Naive B cell (primary cell): ENCODE measurements at regions not wholly inside any gene's neighbourhood (a gene's known extent, or its start where the extent isn't known, plus 50 kb on each side); places are given as distances from the start of the nearest gene placed in this dataset.

Experiments used
- ATAC-seq, 2 donors: fragments of 150-1000 bp; cut with Tn5 transposase; 2 replicates each; pipeline ENCODE4 v1.10.0; 2021; ENCODE audit warnings: low read depth in 2 of 2, mild to moderate bottlenecking in 2 of 2, moderate library complexity in 2 of 2
- DNase-seq: peaks from one replicate; pipeline ENCODE4 v3.0.0; 2022
- H3K27ac Mint-ChIP-seq, 6 donors: one replicate each; pipeline ENCODE4 v1.8.0; 2020 to 2022; ENCODE audit warnings: mild to moderate bottlenecking in 6 of 6, mixed read lengths in 6 of 6, moderate library complexity in 5 of 6, inconsistent platforms in 2 of 6
- H3K27me3 Mint-ChIP-seq, 3 donors: one replicate each; pipeline ENCODE4 v1.8.0; 2021 to 2022; ENCODE audit warnings: mixed read lengths in 3 of 3, mild to moderate bottlenecking in 1 of 3
- H3K36me3 Mint-ChIP-seq, 2 donors: one replicate each; pipeline ENCODE4 v1.8.0; 2020 to 2022; ENCODE audit warnings: mixed read lengths in 2 of 2, inconsistent platforms in 1 of 2, mild to moderate bottlenecking in 1 of 2
- H3K4me1 Mint-ChIP-seq, 3 donors: one replicate each; pipeline ENCODE4 v1.8.0; 2020 to 2022; ENCODE audit warnings: mixed read lengths in 3 of 3, inconsistent platforms in 1 of 3, mild to moderate bottlenecking in 1 of 3, moderate library complexity in 1 of 3
- H3K4me3 Mint-ChIP-seq, 8 donors: one replicate each; pipeline ENCODE4 v1.8.0; 2020 to 2022; ENCODE audit warnings: mild to moderate bottlenecking in 8 of 8, mixed read lengths in 8 of 8, moderate library complexity in 8 of 8, inconsistent platforms in 2 of 8
- H3K9me3 Mint-ChIP-seq, 7 donors: one replicate each; pipeline ENCODE4 v1.8.0; 2020 to 2022; ENCODE audit warnings: mixed read lengths in 7 of 7, mild to moderate bottlenecking in 5 of 7, inconsistent platforms in 2 of 7, moderate library complexity in 1 of 7

GRCh38 chr1:98073823-98074222 lies 153.0 kb upstream of the DPYD start:
- H3K36me3 Mint-ChIP-seq: no peaks in the 10 kb centered on the region
- DNase-seq (no peak), ATAC-seq (no peak)
- peaks cover 0 to 11% (median 4%) of the 10 kb centered on the region in 3 donors for H3K27me3 Mint-ChIP-seq
- H3K4me3 Mint-ChIP-seq: no peak overlapping the region
- H3K9me3 Mint-ChIP-seq: no peaks in the 10 kb centered on the region
- H3K4me1 Mint-ChIP-seq: no peaks in the 10 kb centered on the region
- H3K27ac Mint-ChIP-seq: no peak overlapping the region

DNA sequence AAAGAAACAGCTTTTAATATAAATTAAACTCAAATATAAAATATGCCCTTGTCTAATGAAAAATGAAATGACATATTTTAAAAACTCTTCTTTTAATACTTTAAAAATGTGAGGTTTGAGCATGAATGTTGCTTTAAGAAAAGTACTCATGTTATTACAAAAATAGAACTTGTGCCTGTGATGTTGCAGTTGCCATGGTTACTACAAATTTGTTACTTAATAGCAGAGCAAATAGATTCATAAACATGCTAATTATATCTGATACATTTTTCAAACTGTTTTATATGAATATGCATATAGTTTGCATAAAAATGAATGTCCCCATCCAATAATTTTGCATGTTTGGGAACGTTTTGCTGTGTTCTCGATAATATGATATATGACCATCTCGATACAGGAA lies 152.3 kb upstream of the DPYD start:
- H3K36me3 Mint-ChIP-seq: no peaks in the 10 kb centered on the region
- H3K27me3 Mint-ChIP-seq: peaks cover 0 to 13% (median 4%) of the 10 kb centered on the region in 3 donors
- no peaks in the 10 kb centered on the region for H3K9me3 Mint-ChIP-seq
- H3K27ac Mint-ChIP-seq: no peak overlapping the region
- DNase-seq (no peak), ATAC-seq (no peak)
- H3K4me3 Mint-ChIP-seq: no peak overlapping the region
- no peaks in the 10 kb centered on the region for H3K4me1 Mint-ChIP-seq

DNA sequence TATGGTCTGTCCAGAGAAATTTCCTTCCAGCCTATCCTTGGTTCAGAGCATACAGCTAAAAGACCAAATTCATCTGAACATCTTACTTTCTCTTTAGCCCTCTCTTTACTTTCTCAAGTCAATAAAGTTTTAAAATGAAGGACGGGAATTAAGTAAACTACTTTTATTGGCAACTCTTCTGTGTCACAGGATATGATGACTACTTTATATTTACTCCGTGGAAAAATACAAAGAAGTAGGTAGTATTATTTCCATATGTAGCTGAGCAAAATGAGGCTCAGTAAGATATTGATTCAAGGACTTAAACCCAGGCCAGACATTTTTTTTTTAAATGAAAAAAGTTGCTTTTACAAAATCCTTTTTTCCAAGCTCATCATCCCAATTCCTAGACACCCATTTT lies 151.2 kb upstream of the DPYD start:
- no peaks in the 10 kb centered on the region for H3K36me3 Mint-ChIP-seq
- no peak for ATAC-seq
- DNase-seq: no peak
- H3K9me3 Mint-ChIP-seq: no peaks in the 10 kb centered on the region
- no peak overlapping the region for H3K27ac Mint-ChIP-seq
- peaks cover 0 to 16% (median 4%) of the 10 kb centered on the region in 3 donors for H3K27me3 Mint-ChIP-seq
- no peak overlapping the region for H3K4me3 Mint-ChIP-seq
- H3K4me1 Mint-ChIP-seq: no peaks in the 10 kb centered on the region

GRCh38 chr1:98068016-98068415 lies 147.2 kb upstream of the DPYD start:
- DNase-seq (no peak), ATAC-seq (no peak)
- Mint-ChIP-seq H3K4me1 (no peaks in the 10 kb centered on the region), H3K4me3 (no peak overlapping the region), H3K9me3 (no peaks in the 10 kb centered on the region), H3K27ac (no peak overlapping the region), H3K36me3 (no peaks in the 10 kb centered on the region), H3K27me3 (peaks cover 0 to 25% (median 13%) of the 10 kb centered on the region in 3 donors)

- no peaks in the 10 kb centered on the region for H3K36me3 Mint-ChIP-seq
- no peaks in the 10 kb centered on the region for H3K4me1 Mint-ChIP-seq
- peak overlapping the region in 1 of 8 donors; percentile 30 for H3K4me3 Mint-ChIP-seq
- H3K27ac Mint-ChIP-seq: no peak overlapping the region
- DNase-seq: no peak
- peaks cover 0 to 30% (median 15%) of the 10 kb centered on the region in 3 donors for H3K27me3 Mint-ChIP-seq
- peaks cover 0 to 2% (median 0%) of the 10 kb centered on the region in 7 donors for H3K9me3 Mint-ChIP-seq
- ATAC-seq: no peak
These were observed 146.1 kb upstream of the DPYD start for GRCh38 chr1:98066911-98067310.

DNA sequence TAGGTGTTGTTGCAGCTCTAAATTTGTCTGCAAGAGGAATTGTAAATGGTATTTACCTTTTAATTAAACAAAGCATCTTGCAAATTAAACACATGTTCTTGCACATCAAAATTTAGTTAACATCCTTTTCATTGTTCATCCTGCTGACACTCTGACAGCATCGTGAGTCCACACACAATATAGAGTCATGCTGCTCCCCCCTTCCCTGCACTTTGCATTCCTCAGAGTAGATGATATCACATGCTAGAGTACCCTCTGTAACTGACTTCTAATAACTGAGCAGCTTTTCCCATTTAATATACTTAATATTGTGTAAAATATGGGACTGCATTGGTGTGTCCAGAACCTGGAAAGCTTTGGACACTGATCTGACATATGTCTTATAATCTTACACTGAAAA lies 138.8 kb upstream of the DPYD start:
- H3K27ac Mint-ChIP-seq: no peak overlapping the region
- peaks cover 0 to 2% (median under 1%) of the 10 kb centered on the region in 3 donors for H3K4me1 Mint-ChIP-seq
- H3K36me3 Mint-ChIP-seq: no peaks in the 10 kb centered on the region
- ATAC-seq (no peak), DNase-seq (no peak)
- H3K4me3 Mint-ChIP-seq: no peak overlapping the region
- peaks cover 0 to 2% (median 0%) of the 10 kb centered on the region in 7 donors for H3K9me3 Mint-ChIP-seq
- peaks cover 30 to 54% (median 36%) of the 10 kb centered on the region in 3 donors for H3K27me3 Mint-ChIP-seq

- Mint-ChIP-seq H3K4me3 (no peak overlapping the region), H3K27ac (no peak overlapping the region), H3K36me3 (no peaks in the 10 kb centered on the region), H3K9me3 (peaks cover 0 to 2% (median 0%) of the 10 kb centered on the region in 7 donors), H3K27me3 (peaks cover 39 to 53% (median 43%) of the 10 kb centered on the region in 3 donors), H3K4me1 (peaks cover 0 to 10% (median 8%) of the 10 kb centered on the region in 3 donors)
- ATAC-seq (no peak), DNase-seq (no peak)
These were observed 137.8 kb upstream of the DPYD start for GRCh38 chr1:98058676-98059075.

- Mint-ChIP-seq H3K4me3 (no peak overlapping the region), H3K36me3 (no peaks in the 10 kb centered on the region), H3K9me3 (peaks cover 0 to 1% (median 0%) of the 10 kb centered on the region in 7 donors), H3K27me3 (peaks cover 47 to 55% (median 54%) of the 10 kb centered on the region in 3 donors), H3K4me1 (peaks cover 8 to 21% (median 13%) of the 10 kb centered on the region in 3 donors), H3K27ac (no peak overlapping the region)
- ATAC-seq (no peak), DNase-seq (no peak)
These were observed 136.5 kb upstream of the DPYD start for GRCh38 chr1:98057236-98057910.

DNA sequence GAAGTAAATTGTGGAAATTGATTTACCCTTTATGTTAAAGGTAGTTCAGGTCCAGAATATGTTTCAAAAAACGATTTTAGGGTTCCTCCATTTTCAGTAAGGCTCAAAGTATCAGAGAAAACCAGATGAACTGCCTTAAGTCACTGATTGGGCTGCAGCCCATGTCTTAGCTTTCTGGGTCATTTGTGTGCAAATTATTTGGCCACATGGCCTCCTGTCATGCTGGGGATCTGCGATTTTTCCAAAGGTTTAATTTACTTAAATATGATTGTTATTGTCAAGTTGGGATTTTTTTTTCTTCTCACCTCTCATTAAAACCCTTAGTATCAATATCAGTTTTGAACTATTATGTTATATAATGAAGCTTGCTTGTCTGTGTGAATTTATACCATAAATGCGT lies 135.9 kb upstream of the DPYD start:
- H3K36me3 Mint-ChIP-seq: no peaks in the 10 kb centered on the region
- peaks cover 8 to 21% (median 13%) of the 10 kb centered on the region in 3 donors for H3K4me1 Mint-ChIP-seq
- peaks cover 48 to 55% (median 54%) of the 10 kb centered on the region in 3 donors for H3K27me3 Mint-ChIP-seq
- no peak for ATAC-seq
- H3K4me3 Mint-ChIP-seq: no peak overlapping the region
- DNase-seq: no peak
- H3K9me3 Mint-ChIP-seq: no peaks in the 10 kb centered on the region
- no peak overlapping the region for H3K27ac Mint-ChIP-seq

GRCh38 chr1:98055457-98055856 lies 134.6 kb upstream of the DPYD start:
- ATAC-seq (no peak), DNase-seq (no peak)
- Mint-ChIP-seq H3K4me3 (no peak overlapping the region), H3K9me3 (no peaks in the 10 kb centered on the region), H3K27ac (peak overlapping the region in 1 of 6 donors; percentile 56), H3K27me3 (peaks cover 55 to 68% (median 56%) of the 10 kb centered on the region in 3 donors), H3K4me1 (peaks cover 8 to 21% (median 13%) of the 10 kb centered on the region in 3 donors), H3K36me3 (no peaks in the 10 kb centered on the region)

DNA sequence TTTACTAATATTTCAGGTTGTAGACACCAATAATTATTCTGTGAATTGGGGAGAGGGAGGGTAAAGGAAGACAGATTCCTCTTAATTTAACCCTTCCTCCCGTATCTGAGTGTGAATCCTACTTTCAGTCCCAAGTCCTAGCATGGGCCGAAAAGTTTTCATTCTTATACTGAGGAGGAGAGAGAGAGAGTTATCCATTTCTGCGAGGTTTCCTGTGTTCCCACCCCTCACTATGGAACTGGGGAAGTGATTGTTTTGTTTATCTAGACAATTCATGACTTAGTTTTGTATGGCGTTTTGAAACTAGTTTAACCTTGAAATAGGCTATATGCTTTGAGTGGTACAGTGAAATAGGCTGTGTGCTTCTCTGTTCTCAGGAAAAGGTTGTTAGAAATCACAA lies 134.0 kb upstream of the DPYD start:
- DNase-seq (no peak), ATAC-seq (no peak)
- H3K9me3 Mint-ChIP-seq: no peaks in the 10 kb centered on the region
- peaks cover 56 to 75% (median 63%) of the 10 kb centered on the region in 3 donors for H3K27me3 Mint-ChIP-seq
- H3K4me3 Mint-ChIP-seq: peak overlapping the region in 5 of 8 donors; percentile 50 to 80 (median 75)
- peaks cover 8 to 21% (median 13%) of the 10 kb centered on the region in 3 donors for H3K4me1 Mint-ChIP-seq
- no peak overlapping the region for H3K27ac Mint-ChIP-seq
- H3K36me3 Mint-ChIP-seq: no peaks in the 10 kb centered on the region

GRCh38 chr1:98054367-98054701 lies 133.5 kb upstream of the DPYD start:
- Mint-ChIP-seq H3K9me3 (no peaks in the 10 kb centered on the region), H3K4me3 (peak overlapping the region; percentile 3 to 80 (median 58)), H3K27me3 (peaks cover 60 to 79% (median 67%) of the 10 kb centered on the region in 3 donors), H3K36me3 (no peaks in the 10 kb centered on the region), H3K27ac (no peak overlapping the region), H3K4me1 (peaks cover 11 to 25% (median 13%) of the 10 kb centered on the region in 3 donors)
- no peak for DNase-seq
- ATAC-seq: no peak

DNA sequence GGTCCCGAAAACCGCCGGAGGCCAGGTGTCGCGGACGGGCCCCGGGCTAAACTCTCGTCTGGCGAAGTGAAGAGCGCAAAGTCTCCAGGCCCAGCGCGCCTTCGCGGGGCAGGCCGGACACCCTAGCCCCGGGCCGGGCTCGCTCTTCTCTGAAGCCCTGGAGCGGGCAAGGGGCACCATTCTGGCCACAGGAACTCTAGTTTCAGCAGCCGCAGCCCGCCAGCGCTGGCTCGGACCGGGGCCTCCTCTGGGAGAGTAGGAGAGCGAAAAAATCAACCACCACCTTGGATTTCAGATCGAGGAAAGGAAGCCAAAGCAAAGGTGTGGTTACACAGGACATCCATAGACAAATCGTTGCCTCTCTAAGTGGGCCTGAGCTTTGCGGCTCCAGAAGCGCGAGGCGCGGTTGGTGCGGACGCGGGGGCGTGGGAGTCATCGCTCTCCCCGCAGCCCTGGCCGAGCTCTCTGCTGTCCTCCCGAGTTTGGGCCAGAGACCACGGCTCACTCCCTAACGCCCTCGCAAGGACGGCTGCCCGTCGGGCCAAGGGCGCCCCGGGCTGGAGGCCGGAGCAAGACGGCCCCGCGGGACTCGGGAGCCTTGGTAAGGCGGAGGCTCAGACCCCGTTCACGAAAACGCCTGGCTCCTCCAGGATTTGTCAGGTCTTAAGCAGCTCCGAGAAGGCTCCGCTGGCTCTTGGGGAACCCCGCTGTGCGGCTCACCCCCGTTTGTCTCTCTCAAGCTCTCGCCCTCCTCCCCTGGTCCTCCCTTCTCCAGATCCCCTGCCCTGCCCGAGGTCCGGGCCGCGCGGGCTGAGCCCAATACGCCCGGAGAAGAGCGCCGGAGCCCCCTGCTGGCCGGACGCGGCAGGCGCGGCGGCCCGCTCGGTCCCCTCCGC lies 132.9 kb upstream of the DPYD start:
- Mint-ChIP-seq H3K4me1 (peaks cover 17 to 31% (median 17%) of the 10 kb centered on the region in 3 donors), H3K36me3 (no peaks in the 10 kb centered on the region), H3K4me3 (peak overlapping the region; percentile 42 to 90 (median 77)), H3K27ac (peak overlapping the region in 1 of 6 donors; percentile 69), H3K9me3 (no peaks in the 10 kb centered on the region), H3K27me3 (peaks cover 58 to 86% (median 68%) of the 10 kb centered on the region in 3 donors)
- peak; percentile 49 for DNase-seq
- peak; percentile 92 for ATAC-seq
